ENCODE measurements at regions not wholly inside any gene's neighbourhood (a gene's known extent, or its start where the extent isn't known, plus 50 kb on each side); places are given as distances from the start of the nearest gene placed in this dataset.

GRCh38 chr4:187782286-187782824, 213.2 kb upstream of the ZFP42 start:
- TF ChIP-seq CTCF (IDR thresholded peaks at IDR 0.05): no peak
- TF ChIP-seq EZH2phosphoT487 (IDR thresholded peaks at IDR 0.05): no peak

All from neural progenitor cell (in vitro differentiated cells).